GM13976 (cell line): ENCODE measurements at regions not wholly inside any gene's neighbourhood (a gene's known extent, or its start where the extent isn't known, plus 50 kb on each side); places are given as distances from the start of the nearest gene placed in this dataset.

ENCODE experiments used
- DNase-seq: peaks from one replicate; pipeline ENCODE4 v3.0.0; 2012; ENCODE audit warnings: low spot score
- CTCF ChIP-seq: IDR thresholded peaks from 2 replicates; pipeline ENCODE4 v1.5.1; 2012; ENCODE audit warnings: borderline replicate concordance, mild to moderate bottlenecking; ENCODE audit not compliant: insufficient read depth; ENCODE audit errors: extremely low read depth, missing control alignments, control extremely low read depth
- in situ Hi-C: fragments of 300-500 bp; cut with MboI; formaldehyde crosslinking; loops from one replicate; pipeline ENCODE4 v1.12.0; 2022; ENCODE audit warnings: low sequenced_read_pairs, mixed read lengths, inconsistent platforms; ENCODE audit not compliant: unreplicated experiment

GRCh38 chr11:127711748-127712147 lies 711.2 kb upstream of the KIRREL3 start:
- TF ChIP-seq CTCF, result no peak
- no peak for DNase-seq
- in situ Hi-C loops, result no loop called here

- TF ChIP-seq CTCF, result no peak
- in situ Hi-C loops, result no loop called here
- DNase-seq, result no peak
Observed at GRCh38 chr11:127710831-127711230, 710.3 kb upstream of the KIRREL3 start.

- no peak for DNase-seq
- TF ChIP-seq CTCF, result no peak
- in situ Hi-C loops, result no loop called here
Observed at GRCh38 chr11:127709960-127710359, 709.4 kb upstream of the KIRREL3 start.

GRCh38 chr11:127693686-127694085 lies 693.1 kb upstream of the KIRREL3 start:
- no peak for TF ChIP-seq CTCF
- in situ Hi-C loops, result no loop called here
- no peak for DNase-seq

GRCh38 chr11:127683321-127683720 lies 682.8 kb upstream of the KIRREL3 start:
- DNase-seq, result no peak
- in situ Hi-C loops, result no loop called here
- no peak for TF ChIP-seq CTCF

GRCh38 chr11:127679816-127680545 lies 679.4 kb upstream of the KIRREL3 start:
- no peak for DNase-seq
- in situ Hi-C loops, result no loop called here
- TF ChIP-seq CTCF, result no peak

- TF ChIP-seq CTCF, result no peak
- DNase-seq, result no peak
- in situ Hi-C loops, result no loop called here
Observed at GRCh38 chr11:127678631-127679030, 678.1 kb upstream of the KIRREL3 start.
